Neuronal stem cell (in vitro differentiated cells): ENCODE measurements at regions not wholly inside any gene's neighbourhood (a gene's known extent, or its start where the extent isn't known, plus 50 kb on each side); places are given as distances from the start of the nearest gene placed in this dataset.

Experiments used
- DNase-seq: peaks from one replicate; pipeline ENCODE4 v3.0.0-alpha.2; 2013; ENCODE audit warnings: low spot score
- H2AFZ ChIP-seq: one replicate; pipeline ENCODE4 v1.6.1; 2013; ENCODE audit warnings: mild to moderate bottlenecking, low read length, inconsistent platforms
- H2AK5ac ChIP-seq: 2 replicates; pipeline ENCODE4 v1.6.1; 2013; ENCODE audit warnings: low read depth, mild to moderate bottlenecking, inconsistent platforms, low read length, moderate library complexity, mixed read lengths
- H2BK120ac ChIP-seq: 2 replicates; pipeline ENCODE4 v1.6.1; 2013; ENCODE audit warnings: low read depth, mild to moderate bottlenecking, inconsistent platforms, low read length, moderate library complexity, mixed read lengths
- H2BK12ac ChIP-seq: one replicate; pipeline ENCODE4 v1.6.1; 2013; ENCODE audit warnings: low read length, inconsistent platforms
- H2BK15ac ChIP-seq: 2 replicates; pipeline ENCODE4 v1.6.1; 2013; ENCODE audit warnings: mild to moderate bottlenecking, low read length, inconsistent platforms, mixed read lengths
- H2BK5ac ChIP-seq: one replicate; pipeline ENCODE4 v1.6.1; 2013; ENCODE audit warnings: inconsistent platforms, mild to moderate bottlenecking, low read length, moderate library complexity
- H3K14ac ChIP-seq: one replicate; pipeline ENCODE4 v1.6.1; 2013; ENCODE audit warnings: low read length, inconsistent platforms
- H3K18ac ChIP-seq: 2 replicates; pipeline ENCODE4 v1.6.1; 2013; ENCODE audit warnings: low read length, inconsistent platforms
- H3K23ac ChIP-seq: 2 replicates; pipeline ENCODE4 v1.6.1; 2013; ENCODE audit warnings: low read depth, mild to moderate bottlenecking, mixed read lengths, low read length, inconsistent platforms; ENCODE audit not compliant: poor library complexity
- H3K27ac ChIP-seq: replicated peaks from 3 replicates; pipeline ENCODE4 v1.5.1; 2013; ENCODE audit warnings: low read length, inconsistent platforms
- H3K27me3 ChIP-seq, 3 experiments: 2 replicates each; pipeline ENCODE4 v1.6.1; 2013; ENCODE audit warnings: low read length in 3 of 3, mild to moderate bottlenecking in 2 of 3, inconsistent platforms in 1 of 3, low read depth in 1 of 3, mixed read lengths in 1 of 3, moderate library complexity in 1 of 3; ENCODE audit not compliant: control insufficient read depth in 3 of 3, insufficient read depth in 3 of 3
- H3K36me3 ChIP-seq, 2 donors: replicated peaks in 1 of 2; 2 replicates each; pipeline ENCODE4 v1.6.1; 2013; ENCODE audit warnings: low read length in 2 of 2; ENCODE audit not compliant: control insufficient read depth in 2 of 2, insufficient read depth in 2 of 2
- H3K4ac ChIP-seq: 2 replicates; pipeline ENCODE4 v1.6.1; 2013; ENCODE audit warnings: inconsistent platforms, mild to moderate bottlenecking, low read length, moderate library complexity
- H3K4me1 ChIP-seq, 2 donors: 1 replicate in 1 of 2; 2 replicates in 1 of 2; pipeline ENCODE4 v1.6.1; 2013; ENCODE audit warnings: low read length in 2 of 2, low read depth in 1 of 2; ENCODE audit not compliant: control insufficient read depth in 2 of 2, insufficient read depth in 1 of 2
- H3K4me2 ChIP-seq: one replicate; pipeline ENCODE4 v1.6.1; 2013; ENCODE audit warnings: mild to moderate bottlenecking, low read length, inconsistent platforms; ENCODE audit not compliant: insufficient read depth, poor library complexity, severe bottlenecking
- H3K4me3 ChIP-seq, 2 donors: 2 replicates each; pipeline ENCODE4 v1.5.1; 2013; ENCODE audit warnings: low read length in 2 of 2, mild to moderate bottlenecking in 2 of 2, inconsistent platforms in 1 of 2, moderate library complexity in 1 of 2
- H3K79me1 ChIP-seq: one replicate; pipeline ENCODE4 v1.6.1; 2013; ENCODE audit warnings: low read depth, mild to moderate bottlenecking, inconsistent platforms, low read length, moderate library complexity
- H3K9ac ChIP-seq: one replicate; pipeline ENCODE4 v1.6.1; 2013; ENCODE audit warnings: mild to moderate bottlenecking, low read depth, low read length, inconsistent platforms; ENCODE audit not compliant: poor library complexity
- H3K9me3 ChIP-seq, 2 donors: replicated peaks in 1 of 2; 2 replicates each; pipeline versions ENCODE3 to v1.6.1; 2013; ENCODE audit warnings: low read length in 2 of 2, mild to moderate bottlenecking in 2 of 2, inconsistent platforms in 1 of 2, low read depth in 1 of 2, mixed read lengths in 1 of 2, moderate library complexity in 1 of 2; ENCODE audit not compliant: control insufficient read depth in 2 of 2, insufficient read depth in 1 of 2
- H4K8ac ChIP-seq: one replicate; pipeline ENCODE4 v1.6.1; 2013; ENCODE audit warnings: low read depth, mild to moderate bottlenecking, inconsistent platforms, low read length, moderate library complexity
- H4K91ac ChIP-seq: one replicate; pipeline ENCODE4 v1.6.1; 2013; ENCODE audit warnings: low read length, low read depth, mild to moderate bottlenecking, inconsistent platforms; ENCODE audit not compliant: poor library complexity
- WGBS, 2 donors: extraction: QIAGEN DNeasy Blood & Tissue Kit; methylation state at CpG; one replicate each; pipeline ENCODE4 v1.1.7; 2013; ENCODE audit warnings: missing lambda C conversion rate in 2 of 2, mixed read lengths in 1 of 2; ENCODE audit not compliant: insufficient read length in 2 of 2, insufficient replicate concordance in 1 of 2; ENCODE audit errors: extremely low coverage in 2 of 2; 5-methylcytosine and 5-hydroxymethylcytosine counted together

- no peak for DNase-seq
- H3K18ac ChIP-seq = no peak overlapping the region
- H2AK5ac ChIP-seq = no peak overlapping the region
- no peaks in the 10 kb centered on the region for H3K9me3 ChIP-seq
- no peak overlapping the region for H2BK5ac ChIP-seq
- no peak overlapping the region for H4K8ac ChIP-seq
- no peak overlapping the region for H3K4me3 ChIP-seq
- no peak overlapping the region for H3K23ac ChIP-seq
- no peak overlapping the region for H3K4me2 ChIP-seq
- H3K27me3 ChIP-seq = no peaks in the 10 kb centered on the region
- no peaks in the 10 kb centered on the region for H3K4me1 ChIP-seq
- no peak overlapping the region for H2AFZ ChIP-seq
- no peak overlapping the region for H3K14ac ChIP-seq
- no peak overlapping the region for H2BK120ac ChIP-seq
- no peak overlapping the region for H4K91ac ChIP-seq
- no peak overlapping the region for H2BK12ac ChIP-seq
- no peaks in the 10 kb centered on the region for H3K79me1 ChIP-seq
- H3K9ac ChIP-seq = no peak overlapping the region
- H3K36me3 ChIP-seq = no peaks in the 10 kb centered on the region
- H3K27ac ChIP-seq = no peak overlapping the region
- no peak overlapping the region for H2BK15ac ChIP-seq
- H3K4ac ChIP-seq = no peak overlapping the region
Observed at GRCh38 chr16:60748366-60748765, 1287.9 kb downstream of the CDH8 start.

GRCh38 chr16:60744198-60744597 is 1292.0 kb downstream of the CDH8 start:
- no peak overlapping the region for H3K14ac ChIP-seq
- DNase-seq = no peak
- H2AK5ac ChIP-seq = no peak overlapping the region
- H4K91ac ChIP-seq = no peak overlapping the region
- no peak overlapping the region for H2BK12ac ChIP-seq
- no CpG with 5 or more reads among the region's 3 CpGs for WGBS, 2 donors
- no peak overlapping the region for H3K18ac ChIP-seq
- H3K9me3 ChIP-seq = no peaks in the 10 kb centered on the region
- no peak overlapping the region for H2BK15ac ChIP-seq
- no peak overlapping the region for H3K4ac ChIP-seq
- H2BK5ac ChIP-seq = no peak overlapping the region
- H3K4me1 ChIP-seq = no peaks in the 10 kb centered on the region
- no peak overlapping the region for H4K8ac ChIP-seq
- H2AFZ ChIP-seq = no peak overlapping the region
- no peak overlapping the region for H3K9ac ChIP-seq
- H3K36me3 ChIP-seq = no peaks in the 10 kb centered on the region
- H3K4me2 ChIP-seq = no peak overlapping the region
- no peak overlapping the region for H3K4me3 ChIP-seq
- H3K27me3 ChIP-seq = no peaks in the 10 kb centered on the region
- no peaks in the 10 kb centered on the region for H3K79me1 ChIP-seq
- H2BK120ac ChIP-seq = no peak overlapping the region
- no peak overlapping the region for H3K27ac ChIP-seq
- no peak overlapping the region for H3K23ac ChIP-seq

GRCh38 chr16:60741810-60742209 is 1294.4 kb downstream of the CDH8 start:
- Histone ChIP-seq H3K27ac (no peak overlapping the region), H3K18ac (no peak overlapping the region), H3K9me3 (no peaks in the 10 kb centered on the region), H4K8ac (no peak overlapping the region), H2AK5ac (no peak overlapping the region), H3K27me3 (no peaks in the 10 kb centered on the region), H2BK120ac (no peak overlapping the region), H3K9ac (no peak overlapping the region), H2BK15ac (no peak overlapping the region), H2AFZ (no peak overlapping the region), H4K91ac (no peak overlapping the region), H3K14ac (no peak overlapping the region), H3K23ac (no peak overlapping the region), H3K4me3 (no peak overlapping the region), H3K79me1 (no peaks in the 10 kb centered on the region), H2BK5ac (no peak overlapping the region), H3K4me2 (no peak overlapping the region), H2BK12ac (no peak overlapping the region), H3K4ac (no peak overlapping the region), H3K36me3 (no peaks in the 10 kb centered on the region), H3K4me1 (no peaks in the 10 kb centered on the region)
- no peak for DNase-seq
- WGBS, 2 donors = no CpG with 5 or more reads among the region's 1 CpG

- H3K4me1 ChIP-seq = no peaks in the 10 kb centered on the region
- no peak overlapping the region for H3K4me3 ChIP-seq
- H2BK12ac ChIP-seq = no peak overlapping the region
- no peak overlapping the region for H3K4ac ChIP-seq
- no peaks in the 10 kb centered on the region for H3K9me3 ChIP-seq
- no peak overlapping the region for H2BK5ac ChIP-seq
- H3K27ac ChIP-seq = no peak overlapping the region
- H3K14ac ChIP-seq = no peak overlapping the region
- no peaks in the 10 kb centered on the region for H3K79me1 ChIP-seq
- no CpG with 5 or more reads among the region's 13 CpGs for WGBS, 2 donors
- no peak overlapping the region for H2BK120ac ChIP-seq
- no peak overlapping the region for H2BK15ac ChIP-seq
- no peak overlapping the region for H2AK5ac ChIP-seq
- H4K91ac ChIP-seq = no peak overlapping the region
- no peak overlapping the region for H3K23ac ChIP-seq
- no peak overlapping the region for H2AFZ ChIP-seq
- H4K8ac ChIP-seq = no peak overlapping the region
- no peak overlapping the region for H3K4me2 ChIP-seq
- no peaks in the 10 kb centered on the region for H3K27me3 ChIP-seq
- H3K9ac ChIP-seq = no peak overlapping the region
- H3K36me3 ChIP-seq = no peaks in the 10 kb centered on the region
- DNase-seq = no peak
- H3K18ac ChIP-seq = no peak overlapping the region
Observed at GRCh38 chr16:60739737-60740683, 1296.2 kb downstream of the CDH8 start.
